Stimulated activated naive CD8-positive, alpha-beta T cell treated with anti-CD3 and anti-CD28 coated beads, Interleukin-15, amount 100 ng/mL, for 72 hours (primary cell): ENCODE measurements at regions not wholly inside any gene's neighbourhood (a gene's known extent, or its start where the extent isn't known, plus 50 kb on each side); places are given as distances from the start of the nearest gene placed in this dataset.
"Not testable (repeated sequence)": the region's sequence is repeated elsewhere in the genome, so short reads cannot be mapped to it uniquely, and the experiment has no call there.

Experiments used
- ATAC-seq: fragments of 150-1000 bp; cut with Tn5 transposase; 2 replicates; pipeline ENCODE4 v1.10.0; 2021; ENCODE audit warnings: mild to moderate bottlenecking, moderate library complexity
- DNase-seq, 2 donors: peaks; one replicate each; pipeline ENCODE4 v3.0.0; 2021 to 2022
- H3K27ac Mint-ChIP-seq, 2 donors: one replicate each; pipeline ENCODE4 v1.8.0; 2022; ENCODE audit warnings: mild to moderate bottlenecking in 2 of 2, mixed read lengths in 2 of 2, moderate library complexity in 2 of 2
- H3K27me3 Mint-ChIP-seq: one replicate; pipeline ENCODE4 v1.8.0; 2022; ENCODE audit warnings: mixed read lengths
- H3K4me1 Mint-ChIP-seq: one replicate; pipeline ENCODE4 v1.8.0; 2022; ENCODE audit warnings: mild to moderate bottlenecking, mixed read lengths
- H3K4me3 Mint-ChIP-seq, 2 donors: one replicate each; pipeline ENCODE4 v1.8.0; 2022; ENCODE audit warnings: mild to moderate bottlenecking in 2 of 2, mixed read lengths in 2 of 2, moderate library complexity in 1 of 2
- H3K9me3 Mint-ChIP-seq, 2 donors: one replicate each; pipeline ENCODE4 v1.8.0; 2022; ENCODE audit warnings: mixed read lengths in 2 of 2

GRCh38 chr1:80607064-80607463, 1193.7 kb upstream of the ADGRL2 start:
- no peaks in the 10 kb centered on the region for H3K27me3 Mint-ChIP-seq
- no peak overlapping the region for H3K4me3 Mint-ChIP-seq

GRCh38 chr1:80594013-80594412, 1206.7 kb upstream of the ADGRL2 start:
- H3K27ac Mint-ChIP-seq, result no peak overlapping the region
- H3K27me3 Mint-ChIP-seq, result no peaks in the 10 kb centered on the region
- DNase-seq (no peak), ATAC-seq (no peak)
- peaks cover 17 to 58% of the 10 kb centered on the region in 2 donors for H3K9me3 Mint-ChIP-seq
- H3K4me3 Mint-ChIP-seq, result no peak overlapping the region
- H3K4me1 Mint-ChIP-seq, result no peaks in the 10 kb centered on the region

More at GRCh38 chr1:80607064-80607463, 1193.7 kb upstream of the ADGRL2 start:
- no peak for DNase-seq
- Mint-ChIP-seq H3K4me1 (no peaks in the 10 kb centered on the region), H3K9me3 (peaks cover 7% of the 10 kb centered on the region in 2 donors), H3K27ac (no peak overlapping the region)
- ATAC-seq, result peak; percentile 23

- peaks cover 16 to 55% of the 10 kb centered on the region in 2 donors for H3K9me3 Mint-ChIP-seq
These were observed 1207.5 kb upstream of the ADGRL2 start for GRCh38 chr1:80593197-80593596.

GRCh38 chr1:80582980-80583379, 1217.8 kb upstream of the ADGRL2 start:
- Mint-ChIP-seq H3K27me3 (no peaks in the 10 kb centered on the region), H3K4me3 (no peak overlapping the region), H3K4me1 (no peaks in the 10 kb centered on the region), H3K27ac (no peak overlapping the region), H3K9me3 (peaks cover 11 to 14% of the 10 kb centered on the region in 2 donors)
- ATAC-seq (no peak), DNase-seq (no peak)

More at GRCh38 chr1:80593197-80593596, 1207.5 kb upstream of the ADGRL2 start:
- no peak overlapping the region for H3K27ac Mint-ChIP-seq
- H3K4me3 Mint-ChIP-seq, result no peak overlapping the region
- ATAC-seq, result no peak
- DNase-seq, result no peak
- H3K4me1 Mint-ChIP-seq, result no peaks in the 10 kb centered on the region
- no peaks in the 10 kb centered on the region for H3K27me3 Mint-ChIP-seq

- H3K4me1 Mint-ChIP-seq, result no peaks in the 10 kb centered on the region
- ATAC-seq (no peak), DNase-seq (no peak)
- H3K27me3 Mint-ChIP-seq, result no peaks in the 10 kb centered on the region
- H3K27ac Mint-ChIP-seq, result no peak overlapping the region
- H3K4me3 Mint-ChIP-seq, result no peak overlapping the region
- peaks cover 6 to 7% of the 10 kb centered on the region in 2 donors for H3K9me3 Mint-ChIP-seq
These were observed 1221.7 kb upstream of the ADGRL2 start for GRCh38 chr1:80579055-80579454.

GRCh38 chr1:80566867-80567266, 1233.9 kb upstream of the ADGRL2 start:
- Mint-ChIP-seq H3K27me3 (no peaks in the 10 kb centered on the region), H3K9me3 (no peaks in the 10 kb centered on the region), H3K4me3 (no peak overlapping the region), H3K4me1 (no peaks in the 10 kb centered on the region), H3K27ac (no peak overlapping the region)
- ATAC-seq (no peak), DNase-seq (no peak)

GRCh38 chr1:80566123-80566522, 1234.6 kb upstream of the ADGRL2 start:
- Mint-ChIP-seq H3K4me1 (no peaks in the 10 kb centered on the region), H3K27ac (no peak overlapping the region), H3K9me3 (no peaks in the 10 kb centered on the region), H3K4me3 (no peak overlapping the region), H3K27me3 (no peaks in the 10 kb centered on the region)
- DNase-seq, result no peak
- ATAC-seq, result no peak

- Mint-ChIP-seq H3K27me3 (no peaks in the 10 kb centered on the region), H3K27ac (no peak overlapping the region), H3K4me1 (no peaks in the 10 kb centered on the region), H3K4me3 (no peak overlapping the region), H3K9me3 (no peaks in the 10 kb centered on the region)
- no peak for ATAC-seq
- DNase-seq, result no peak
These were observed 1235.3 kb upstream of the ADGRL2 start for GRCh38 chr1:80565406-80565805.

GRCh38 chr1:80542231-80542630, 1258.5 kb upstream of the ADGRL2 start:
- Mint-ChIP-seq H3K27me3 (no peaks in the 10 kb centered on the region), H3K9me3 (peaks cover 0 to under 1% of the 10 kb centered on the region in 2 donors)
- ATAC-seq, result no peak

GRCh38 chr1:80540596-80540995, 1260.1 kb upstream of the ADGRL2 start:
- ATAC-seq (no peak), DNase-seq (no peak)
- H3K27ac Mint-ChIP-seq, result no peak overlapping the region
- H3K4me3 Mint-ChIP-seq, result no peak overlapping the region
- H3K9me3 Mint-ChIP-seq, result peaks cover 0 to 2% of the 10 kb centered on the region in 2 donors
- no peaks in the 10 kb centered on the region for H3K27me3 Mint-ChIP-seq
- H3K4me1 Mint-ChIP-seq, result no peaks in the 10 kb centered on the region

More at GRCh38 chr1:80542231-80542630, 1258.5 kb upstream of the ADGRL2 start:
- DNase-seq, result no peak
- H3K4me3 Mint-ChIP-seq, result no peak overlapping the region
- H3K27ac Mint-ChIP-seq, result no peak overlapping the region
- H3K4me1 Mint-ChIP-seq, result no peaks in the 10 kb centered on the region

GRCh38 chr1:80540149-80540548, 1260.6 kb upstream of the ADGRL2 start:
- H3K4me1 Mint-ChIP-seq, result no peaks in the 10 kb centered on the region
- DNase-seq (no peak), ATAC-seq (no peak)
- no peak overlapping the region for H3K27ac Mint-ChIP-seq
- H3K4me3 Mint-ChIP-seq, result no peak overlapping the region
- H3K27me3 Mint-ChIP-seq, result no peaks in the 10 kb centered on the region
- peaks cover 0 to 6% of the 10 kb centered on the region in 2 donors for H3K9me3 Mint-ChIP-seq

- H3K27ac Mint-ChIP-seq, ATAC-seq, H3K4me1 Mint-ChIP-seq, DNase-seq, H3K4me3 Mint-ChIP-seq, H3K27me3 Mint-ChIP-seq: not testable (repeated sequence)
- peaks cover 0 to 10% of the 10 kb centered on the region in 2 donors for H3K9me3 Mint-ChIP-seq
These were observed 1261.4 kb upstream of the ADGRL2 start for GRCh38 chr1:80539298-80539697.

- H3K27me3 Mint-ChIP-seq, result no peaks in the 10 kb centered on the region
- no peak overlapping the region for H3K4me3 Mint-ChIP-seq
- no peak for DNase-seq
- H3K9me3 Mint-ChIP-seq, result peaks cover 0 to 10% of the 10 kb centered on the region in 2 donors
- ATAC-seq, result no peak
- H3K27ac Mint-ChIP-seq, result no peak overlapping the region
- no peaks in the 10 kb centered on the region for H3K4me1 Mint-ChIP-seq
These were observed 1264.3 kb upstream of the ADGRL2 start for GRCh38 chr1:80536461-80536860.

- Mint-ChIP-seq H3K9me3 (peaks cover 0 to 10% of the 10 kb centered on the region in 2 donors), H3K27ac (no peak overlapping the region), H3K4me1 (no peaks in the 10 kb centered on the region), H3K27me3 (no peaks in the 10 kb centered on the region), H3K4me3 (no peak overlapping the region)
- DNase-seq (no peak), ATAC-seq (no peak)
These were observed 1265.3 kb upstream of the ADGRL2 start for GRCh38 chr1:80535466-80535865.

GRCh38 chr1:80534606-80535360, 1266.0 kb upstream of the ADGRL2 start:
- no peak overlapping the region for H3K4me3 Mint-ChIP-seq
- ATAC-seq (no peak), DNase-seq (no peak)
- no peaks in the 10 kb centered on the region for H3K27me3 Mint-ChIP-seq
- no peak overlapping the region for H3K27ac Mint-ChIP-seq
- H3K4me1 Mint-ChIP-seq, result no peaks in the 10 kb centered on the region
- H3K9me3 Mint-ChIP-seq, result peaks cover 0 to 10% of the 10 kb centered on the region in 2 donors

- peaks cover 0 to 10% of the 10 kb centered on the region in 2 donors for H3K9me3 Mint-ChIP-seq
- DNase-seq (no peak), ATAC-seq (no peak)
- H3K27me3 Mint-ChIP-seq, result no peaks in the 10 kb centered on the region
- H3K27ac Mint-ChIP-seq, result no peak overlapping the region
- H3K4me3 Mint-ChIP-seq, result no peak overlapping the region
- no peaks in the 10 kb centered on the region for H3K4me1 Mint-ChIP-seq
These were observed 1266.9 kb upstream of the ADGRL2 start for GRCh38 chr1:80533775-80534334.
